ENCODE measurements at regions not wholly inside any gene's neighbourhood (a gene's known extent, or its start where the extent isn't known, plus 50 kb on each side); places are given as distances from the start of the nearest gene placed in this dataset.
"Not testable (repeated sequence)": the region's sequence is repeated elsewhere in the genome, so short reads cannot be mapped to it uniquely, and the experiment has no call there.

GRCh38 chr11:22435582-22435981, 97.4 kb downstream of the SLC17A6 start:
- TF ChIP-seq TSHZ2 (CRISPR knock-in tag; IDR thresholded peaks at IDR 0.05); GLIS3 (CRISPR knock-in tag; IDR thresholded peaks at IDR 0.05); CREB5 (CRISPR knock-in tag; IDR thresholded peaks at IDR 0.05; ENCODE audit: low read depth): not testable (repeated sequence)

All from SK-N-SH treated with all-trans-retinoic acid at 6 μM for 48 hours (cell line).